ENCODE measurements at regions not wholly inside any gene's neighbourhood (a gene's known extent, or its start where the extent isn't known, plus 50 kb on each side); places are given as distances from the start of the nearest gene placed in this dataset.

GRCh38 chr16:5505091-5505887, 407.7 kb upstream of the EEF2KMT start:
- Histone ChIP-seq H3K36me3 (no peaks in the 10 kb centered on the region), H3K4me1 (no peaks in the 10 kb centered on the region), H3K27me3 (replicated peaks in 1 of 7) (peaks cover 0 to 53% (median 0%) of the 10 kb centered on the region in 7 donors), H3K9me3 (no peaks in the 10 kb centered on the region), H3K4me3 (no peak overlapping the region), H3K27ac (no peak overlapping the region)
- 40 to 60% (median 47%) methylated on average over 6 of the region's 6 CpGs for WGBS, 5 donors
- TF ChIP-seq POLR2A (IDR thresholded peaks at IDR 0.05) = no peak
- no peak for TF ChIP-seq POLR2AphosphoS5 (IDR thresholded peaks at IDR 0.05)
- no peak for TF ChIP-seq CTCF (IDR thresholded peaks at IDR 0.05 in 8 of 11, conservative IDR thresholded peaks at IDR 0.05 in 3 of 11)
- intact Hi-C loops (cut with DNase I; ENCODE audit: low total_unique reads) = no loop called here
- no peak for DNase-seq

- Histone ChIP-seq H3K27ac (no peak overlapping the region), H3K36me3 (no peaks in the 10 kb centered on the region), H3K4me3 (no peak overlapping the region), H3K4me1 (no peaks in the 10 kb centered on the region), H3K27me3 (replicated peaks in 1 of 7) (peaks cover 0 to 49% (median 0%) of the 10 kb centered on the region in 7 donors), H3K9me3 (no peaks in the 10 kb centered on the region)
- no peak for TF ChIP-seq CTCF (IDR thresholded peaks at IDR 0.05 in 8 of 11, conservative IDR thresholded peaks at IDR 0.05 in 3 of 11)
- no peak for TF ChIP-seq POLR2AphosphoS5 (IDR thresholded peaks at IDR 0.05)
- no peak for TF ChIP-seq POLR2A (IDR thresholded peaks at IDR 0.05)
- 44 to 54% (median 50%) methylated on average over 10 to 13 of the region's 13 CpGs for WGBS, 5 donors
- intact Hi-C loops (cut with DNase I; ENCODE audit: low total_unique reads) = no loop called here
- no peak for DNase-seq
Measured at GRCh38 chr16:5504064-5504781, 406.6 kb upstream of the EEF2KMT start.

- 77 to 88% (median 81%) methylated on average over 6 of the region's 6 CpGs for WGBS, 5 donors
- Histone ChIP-seq H3K27me3 (replicated peaks in 1 of 7) (peaks cover 0 to 40% (median 0%) of the 10 kb centered on the region in 7 donors), H3K27ac (no peak overlapping the region), H3K4me1 (no peaks in the 10 kb centered on the region), H3K36me3 (no peaks in the 10 kb centered on the region), H3K4me3 (no peak overlapping the region), H3K9me3 (no peaks in the 10 kb centered on the region)
- intact Hi-C loops (cut with DNase I; ENCODE audit: low total_unique reads) = no loop called here
- DNase-seq = no peak
- TF ChIP-seq CTCF (IDR thresholded peaks at IDR 0.05 in 8 of 11, conservative IDR thresholded peaks at IDR 0.05 in 3 of 11) (no peak), POLR2A (IDR thresholded peaks at IDR 0.05) (no peak), POLR2AphosphoS5 (IDR thresholded peaks at IDR 0.05) (no peak)
Measured at GRCh38 chr16:5502944-5503343, 405.3 kb upstream of the EEF2KMT start.

GRCh38 chr16:5502467-5502869, 404.9 kb upstream of the EEF2KMT start:
- Histone ChIP-seq H3K4me3 (no peak overlapping the region), H3K4me1 (no peaks in the 10 kb centered on the region), H3K36me3 (no peaks in the 10 kb centered on the region), H3K27me3 (replicated peaks in 1 of 7) (peaks cover 0 to 36% (median 0%) of the 10 kb centered on the region in 7 donors), H3K27ac (no peak overlapping the region), H3K9me3 (no peaks in the 10 kb centered on the region)
- TF ChIP-seq POLR2A (IDR thresholded peaks at IDR 0.05) = no peak
- TF ChIP-seq CTCF (IDR thresholded peaks at IDR 0.05 in 8 of 11, conservative IDR thresholded peaks at IDR 0.05 in 3 of 11) = no peak
- no peak for TF ChIP-seq POLR2AphosphoS5 (IDR thresholded peaks at IDR 0.05)
- intact Hi-C loops (cut with DNase I; ENCODE audit: low total_unique reads) = no loop called here
- no peak for DNase-seq
- 34 to 52% (median 40%) methylated on average over 4 to 7 of the region's 7 CpGs for WGBS, 5 donors
